CD4-positive, alpha-beta T cell (primary cell): ENCODE measurements at regions not wholly inside any gene's neighbourhood (a gene's known extent, or its start where the extent isn't known, plus 50 kb on each side); places are given as distances from the start of the nearest gene placed in this dataset.

Experiments used
- ATAC-seq: fragments of 200-7000 bp; cut with Tn5 transposase; one replicate; pipeline ENCODE4 v1.10.0; 2022; ENCODE audit warnings: mild to moderate bottlenecking; ENCODE audit not compliant: poor library complexity
- CTCF ChIA-PET: fragments of 350-600 bp; sonication (Branson Sonifier 250); formaldehyde crosslinking; loops from one replicate; lab custom pipeline; 2021; ENCODE audit warnings: antibody characterized with exemption, inconsistent platforms; lab: Charles Lee
- POLR2A ChIA-PET: fragments of 350-600 bp; sonication (Branson Sonifier 250); formaldehyde crosslinking; loops from one replicate; lab custom pipeline; 2021; ENCODE audit warnings: antibody characterized with exemption, inconsistent platforms; lab: Charles Lee
- DNase-seq, 14 experiments: peaks; one replicate each; pipeline ENCODE4 v3.0.0-alpha.2; 2013 to 2020; ENCODE audit warnings: mixed read lengths in 2 of 14
- H3K27ac ChIP-seq, 2 donors: one replicate each; pipeline versions ENCODE4 v1.5.1 to v1.7.0; 2013; ENCODE audit warnings: low read length in 2 of 2, low read depth in 1 of 2, mild to moderate bottlenecking in 1 of 2
- H3K27me3 ChIP-seq, 2 experiments: 1 replicate in 1 of 2; 2 replicates in 1 of 2; pipeline versions ENCODE4 v1.6.1 to v1.7.0; 2013; ENCODE audit warnings: low read length in 2 of 2, control low read depth in 1 of 2, mild to moderate bottlenecking in 1 of 2, moderate library complexity in 1 of 2; ENCODE audit not compliant: insufficient read depth in 2 of 2, control insufficient read depth in 1 of 2
- H3K36me3 ChIP-seq: one replicate; pipeline ENCODE4 v1.6.1; 2013; ENCODE audit warnings: low read length, control low read depth; ENCODE audit not compliant: insufficient read depth
- H3K4me1 ChIP-seq: one replicate; pipeline ENCODE4 v1.6.1; 2013; ENCODE audit warnings: low read length, control low read depth; ENCODE audit not compliant: insufficient read depth
- H3K4me3 ChIP-seq: one replicate; pipeline ENCODE4 v1.5.1; 2013; ENCODE audit warnings: mild to moderate bottlenecking, low read length, moderate library complexity
- H3K9me3 ChIP-seq, 2 experiments: 1 replicate in 1 of 2; 2 replicates in 1 of 2; pipeline versions ENCODE4 v1.6.1 to v1.7.0; 2013; ENCODE audit warnings: low read length in 2 of 2, mild to moderate bottlenecking in 2 of 2, control low read depth in 1 of 2, moderate library complexity in 1 of 2; ENCODE audit not compliant: control insufficient read depth in 1 of 2, insufficient read depth in 1 of 2
- H3K27ac Mint-ChIP-seq: one replicate; pipeline ENCODE4 v1.8.0; 2020; ENCODE audit warnings: mixed read lengths
- H3K27me3 Mint-ChIP-seq: one replicate; pipeline ENCODE4 v1.8.0; 2021; ENCODE audit warnings: mixed read lengths
- H3K36me3 Mint-ChIP-seq: one replicate; pipeline ENCODE4 v1.8.0; 2021; ENCODE audit warnings: low read depth, mixed read lengths
- H3K4me1 Mint-ChIP-seq: one replicate; pipeline ENCODE4 v1.8.0; 2021; ENCODE audit warnings: low read depth, mixed read lengths
- H3K4me3 Mint-ChIP-seq: one replicate; pipeline ENCODE4 v1.8.0; 2020; ENCODE audit warnings: mild to moderate bottlenecking, mixed read lengths
- H3K9me3 Mint-ChIP-seq: one replicate; pipeline ENCODE4 v1.8.0; 2020; ENCODE audit warnings: mixed read lengths
- intact Hi-C, 2 experiments: fragments of 100-400 bp; cut with DNase I in 1 of 2; cut with micrococcal nuclease in 1 of 2; formaldehyde crosslinking; loops; one replicate each; pipeline versions ENCODE4 v1.15.1 to v1.9.0; 2023 to 2025; cut with DNase I, micrococcal nuclease
- TF ChIP-seq, protein P1 (sequence below): fragments of 200-600 bp; IDR thresholded peaks from one replicate; pipeline ENCODE4 v1.8.0; 2022; ENCODE audit warnings: antibody characterized with exemption, mild to moderate bottlenecking

DNA sequence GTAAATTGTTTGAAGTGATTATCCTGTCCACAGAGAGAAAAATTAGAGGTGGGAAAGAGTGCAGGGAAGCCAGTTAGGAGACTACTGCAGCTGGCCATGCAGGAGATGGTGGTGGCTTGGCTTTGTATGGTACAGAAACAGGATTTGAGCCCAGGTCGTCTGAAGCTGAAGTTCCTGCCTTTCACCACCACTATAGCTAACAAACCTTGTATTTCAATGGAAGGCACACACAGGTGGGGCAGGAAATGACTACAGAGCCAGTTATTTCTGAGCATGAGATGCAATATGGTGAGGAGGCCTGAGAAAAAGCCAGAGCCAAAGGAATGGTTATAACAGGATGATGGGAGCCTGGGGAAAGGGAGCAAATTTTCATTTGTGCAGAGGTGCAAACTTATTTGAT is 103.9 kb downstream of the BTG1 start:
- Histone ChIP-seq H3K4me3 (no peak overlapping the region), H3K36me3 (no peaks in the 10 kb centered on the region), H3K4me1 (peaks cover 47% of the 10 kb centered on the region), H3K27me3 (no peaks in the 10 kb centered on the region), H3K9me3 (no peaks in the 10 kb centered on the region), H3K27ac (peak overlapping the region in 1 of 2 donors; percentile 20)
- H3K9me3 Mint-ChIP-seq = peaks cover 3% of the 10 kb centered on the region
- peaks cover 15% of the 10 kb centered on the region for H3K36me3 Mint-ChIP-seq
- H3K4me1 Mint-ChIP-seq = peaks cover 88% of the 10 kb centered on the region
- DNase-seq (peak in 7 of 14 experiments; percentile 21 to 75 (median 57)), ATAC-seq (peak; percentile 97)
- H3K4me3 Mint-ChIP-seq = peak overlapping the region; percentile 77
- POLR2A ChIA-PET = interaction anchor here (0.6 to 5.4 kb wide), 23 partner anchors 9 to 362 kb away, joined by 3 to 66 read pairs (median 6); partner anchors contain the start of gene BTG1
- TF ChIP-seq, protein P1, sequence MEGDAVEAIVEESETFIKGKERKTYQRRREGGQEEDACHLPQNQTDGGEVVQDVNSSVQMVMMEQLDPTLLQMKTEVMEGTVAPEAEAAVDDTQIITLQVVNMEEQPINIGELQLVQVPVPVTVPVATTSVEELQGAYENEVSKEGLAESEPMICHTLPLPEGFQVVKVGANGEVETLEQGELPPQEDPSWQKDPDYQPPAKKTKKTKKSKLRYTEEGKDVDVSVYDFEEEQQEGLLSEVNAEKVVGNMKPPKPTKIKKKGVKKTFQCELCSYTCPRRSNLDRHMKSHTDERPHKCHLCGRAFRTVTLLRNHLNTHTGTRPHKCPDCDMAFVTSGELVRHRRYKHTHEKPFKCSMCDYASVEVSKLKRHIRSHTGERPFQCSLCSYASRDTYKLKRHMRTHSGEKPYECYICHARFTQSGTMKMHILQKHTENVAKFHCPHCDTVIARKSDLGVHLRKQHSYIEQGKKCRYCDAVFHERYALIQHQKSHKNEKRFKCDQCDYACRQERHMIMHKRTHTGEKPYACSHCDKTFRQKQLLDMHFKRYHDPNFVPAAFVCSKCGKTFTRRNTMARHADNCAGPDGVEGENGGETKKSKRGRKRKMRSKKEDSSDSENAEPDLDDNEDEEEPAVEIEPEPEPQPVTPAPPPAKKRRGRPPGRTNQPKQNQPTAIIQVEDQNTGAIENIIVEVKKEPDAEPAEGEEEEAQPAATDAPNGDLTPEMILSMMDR = no peak
- CTCF ChIA-PET = interaction anchor here (1.5 to 1.9 kb wide), 2 partner anchors 10 to 41 kb away, joined by 4 to 8 read pairs; no protein-coding TSS in a partner anchor
- peak overlapping the region; percentile 85 for H3K27ac Mint-ChIP-seq
- intact Hi-C loops = no loop called here
- H3K27me3 Mint-ChIP-seq = no peaks in the 10 kb centered on the region

DNA sequence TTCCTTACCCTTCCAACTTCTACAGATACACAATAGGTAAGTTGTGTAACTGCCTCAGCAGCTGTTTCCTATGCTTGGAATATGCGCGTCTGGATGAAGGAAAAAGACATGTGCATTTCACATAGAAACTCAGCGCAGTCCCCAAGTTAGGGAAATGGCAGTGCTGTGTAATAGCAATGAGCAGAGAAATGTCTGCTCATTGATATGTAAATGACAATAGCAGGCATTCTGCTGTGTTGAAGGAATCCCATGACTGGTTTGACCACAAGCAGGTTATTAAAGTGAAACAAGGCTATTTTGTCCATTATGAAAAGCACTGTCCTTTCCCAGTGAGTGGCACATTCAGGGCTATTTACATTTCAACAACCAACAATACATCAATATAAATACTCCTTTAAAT is 106.6 kb downstream of the BTG1 start:
- ATAC-seq (no peak), DNase-seq (no peak)
- no peak overlapping the region for H3K4me3 ChIP-seq
- ChIA-PET POLR2A (interaction anchor here (1.2 to 4.6 kb wide), 2 partner anchors 8 to 15 kb away, joined by 5 to 46 read pairs; no protein-coding TSS in a partner anchor), CTCF (no interaction called here)
- no peaks in the 10 kb centered on the region for H3K27me3 ChIP-seq
- H3K36me3 ChIP-seq = no peaks in the 10 kb centered on the region
- Mint-ChIP-seq H3K9me3 (peaks cover 3% of the 10 kb centered on the region), H3K27me3 (no peaks in the 10 kb centered on the region), H3K4me1 (peaks cover 93% of the 10 kb centered on the region), H3K27ac (peak overlapping the region; percentile 96), H3K4me3 (no peak overlapping the region), H3K36me3 (peaks cover 8% of the 10 kb centered on the region)
- no peak overlapping the region for H3K27ac ChIP-seq
- peaks cover 64% of the 10 kb centered on the region for H3K4me1 ChIP-seq
- H3K9me3 ChIP-seq = no peaks in the 10 kb centered on the region
- TF ChIP-seq, protein P1 = no peak
- intact Hi-C loops = loop anchor here in 1 of 2 experiments (5.0 to 10.0 kb wide), 2 partner anchors 98 to 164 kb away; no protein-coding TSS in a partner anchor

DNA sequence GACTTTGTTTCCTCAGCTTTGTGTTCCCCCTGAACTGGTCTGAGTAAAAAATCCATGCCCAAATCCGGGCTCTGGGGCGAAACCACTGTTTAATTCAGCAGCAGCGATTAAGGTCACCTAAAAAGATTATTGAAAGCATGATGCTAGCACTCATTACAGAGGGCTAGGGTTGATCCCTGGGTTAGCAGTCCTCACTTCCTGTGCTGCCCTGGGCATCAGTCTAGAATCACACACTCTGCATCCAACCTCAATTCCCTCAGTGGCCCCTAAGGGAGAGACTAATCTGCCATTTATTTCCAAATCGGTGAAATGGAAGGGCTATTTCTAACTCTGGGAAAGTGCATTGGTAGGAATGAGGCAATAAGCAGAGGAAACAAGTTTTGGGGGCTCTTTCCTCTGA is 107.2 kb downstream of the BTG1 start:
- Mint-ChIP-seq H3K36me3 (peaks cover 8% of the 10 kb centered on the region), H3K27me3 (no peaks in the 10 kb centered on the region), H3K4me1 (peaks cover 95% of the 10 kb centered on the region), H3K4me3 (no peak overlapping the region), H3K9me3 (peaks cover 3% of the 10 kb centered on the region), H3K27ac (peak overlapping the region; percentile 96)
- Histone ChIP-seq H3K27me3 (no peaks in the 10 kb centered on the region), H3K4me1 (peaks cover 70% of the 10 kb centered on the region), H3K9me3 (no peaks in the 10 kb centered on the region), H3K36me3 (no peaks in the 10 kb centered on the region), H3K27ac (no peak overlapping the region), H3K4me3 (no peak overlapping the region)
- POLR2A ChIA-PET = interaction anchor here (1.2 to 8.9 kb wide), 3 partner anchors 7 to 95 kb away, joined by 5 to 184 read pairs (median 46); no protein-coding TSS in a partner anchor
- DNase-seq (no peak), ATAC-seq (no peak)
- intact Hi-C loops = loop anchor here in 1 of 2 experiments (5.0 to 10.0 kb wide), 2 partner anchors 99 to 164 kb away; no protein-coding TSS in a partner anchor
- TF ChIP-seq, protein P1 = no peak
- CTCF ChIA-PET = no interaction called here
